ENCODE measurements at regions not wholly inside any gene's neighbourhood (a gene's known extent, or its start where the extent isn't known, plus 50 kb on each side); places are given as distances from the start of the nearest gene placed in this dataset.

GRCh38 chr2:236973343-236973980, 112.2 kb upstream of the COPS8 start:
- DNase-seq (ENCODE audit: insufficient read length, low spot score) (no peak), FAIRE-seq (no peak)
- no peak for TF ChIP-seq CTCF (IDR thresholded peaks at IDR 0.05; ENCODE audit: insufficient read depth, missing control alignments)

GRCh38 chr2:236974148-236974547, 111.5 kb upstream of the COPS8 start:
- FAIRE-seq (no peak), DNase-seq (ENCODE audit: insufficient read length, low spot score) (no peak)
- no peak for TF ChIP-seq CTCF (IDR thresholded peaks at IDR 0.05; ENCODE audit: insufficient read depth, missing control alignments)

- no peak for FAIRE-seq
- no peak for TF ChIP-seq CTCF (IDR thresholded peaks at IDR 0.05; ENCODE audit: insufficient read depth, missing control alignments)
- no peak for DNase-seq (ENCODE audit: insufficient read length, low spot score)
Measured at GRCh38 chr2:236974752-236975151, 110.9 kb upstream of the COPS8 start.

- FAIRE-seq (no peak), DNase-seq (ENCODE audit: insufficient read length, low spot score) (no peak)
- TF ChIP-seq CTCF (IDR thresholded peaks at IDR 0.05; ENCODE audit: insufficient read depth, missing control alignments) = no peak
Measured at GRCh38 chr2:236975766-236976165, 109.9 kb upstream of the COPS8 start.

GRCh38 chr2:236976266-236977062, 109.2 kb upstream of the COPS8 start:
- FAIRE-seq (no peak), DNase-seq (ENCODE audit: insufficient read length, low spot score) (no peak)
- no peak for TF ChIP-seq CTCF (IDR thresholded peaks at IDR 0.05; ENCODE audit: insufficient read depth, missing control alignments)

- DNase-seq (ENCODE audit: insufficient read length, low spot score) (no peak), FAIRE-seq (no peak)
- TF ChIP-seq CTCF (IDR thresholded peaks at IDR 0.05; ENCODE audit: insufficient read depth, missing control alignments) = no peak
Measured at GRCh38 chr2:236977063-236977851, 108.4 kb upstream of the COPS8 start.
